Heart left ventricle (tissue), 16 donors: ENCODE measurements at regions not wholly inside any gene's neighbourhood (a gene's known extent, or its start where the extent isn't known, plus 50 kb on each side); places are given as distances from the start of the nearest gene placed in this dataset.

ENCODE experiments used
- ATAC-seq, 4 donors: fragments of 200-7000 bp; cut with Tn5 transposase; one replicate each; pipeline ENCODE4 v1.9.1; 2020 to 2022; ENCODE audit warnings: moderate library complexity in 4 of 4, mild to moderate bottlenecking in 3 of 4, moderate number of reproducible peaks in 1 of 4
- DNase-seq, 5 donors: peaks; one replicate each; pipeline ENCODE4 v3.0.0-alpha.2; 2020
- H3K27ac ChIP-seq, 12 donors: fragments of 200-600 bp; sonication (generic) in 4 of 12; one replicate each; pipeline versions ENCODE4 v1.5.0 to v1.8.0; 2016 to 2022; ENCODE audit warnings: mild to moderate bottlenecking in 2 of 12
- H3K27me3 ChIP-seq, 9 donors: fragments of 200-600 bp; sonication (generic) in 2 of 9; one replicate each; pipeline versions ENCODE4 v1.5.1 to v1.8.0; 2016 to 2022; ENCODE audit warnings: mild to moderate bottlenecking in 3 of 9
- H3K36me3 ChIP-seq, 9 donors: fragments of 200-600 bp; sonication (generic) in 2 of 9; one replicate each; pipeline versions ENCODE4 v1.5.0 to v1.8.0; 2018 to 2022; ENCODE audit warnings: mild to moderate bottlenecking in 2 of 9
- H3K4me1 ChIP-seq, 12 donors: fragments of 200-600 bp; sonication (generic) in 4 of 12; one replicate each; pipeline versions ENCODE4 v1.5.0 to v1.8.0; 2016 to 2022; ENCODE audit warnings: mild to moderate bottlenecking in 3 of 12
- H3K4me3 ChIP-seq, 12 donors: fragments of 200-600 bp; sonication (generic) in 4 of 12; one replicate each; pipeline versions ENCODE4 v1.5.0 to v1.8.0; 2017 to 2022; ENCODE audit warnings: mild to moderate bottlenecking in 9 of 12, moderate library complexity in 4 of 12
- H3K9me3 ChIP-seq, 12 donors: fragments of 200-600 bp; sonication (generic) in 4 of 12; one replicate each; pipeline versions ENCODE4 v1.5.0 to v1.8.0; 2016 to 2022; ENCODE audit warnings: mild to moderate bottlenecking in 1 of 12
- POLR2A ChIP-seq, 2 donors: fragments of 450-650 bp; IDR thresholded peaks; one replicate each; pipeline ENCODE4 v1.6.1; 2017; ENCODE audit warnings: antibody characterized with exemption in 2 of 2, mild to moderate bottlenecking in 2 of 2, moderate library complexity in 2 of 2
- WGBS, 4 donors: extraction: QIAGEN DNeasy Blood & Tissue Kit in 2 of 4; methylation state at CpG; one replicate each; pipeline versions ENCODE4 v1.1.5 to v1.1.7; 2013 to 2018; 5-methylcytosine and 5-hydroxymethylcytosine counted together
- intact Hi-C, 10 donors: fragments of 100-400 bp; cut with DNase I; formaldehyde crosslinking; loops; one replicate each; pipeline versions ENCODE4 v1.11.1 to v1.14.2; 2022
- TF ChIP-seq, protein P1 (sequence below), 12 donors: fragments of 200-600 bp; sonication (generic) in 4 of 12; IDR thresholded peaks; one replicate each; pipeline versions ENCODE4 v1.5.0 to v1.8.0; 2018 to 2022; ENCODE audit warnings: antibody characterized with exemption in 12 of 12, mild to moderate bottlenecking in 5 of 12
- donor health status: ischemic (EF 13 %, LVEDD 7.1; RV severe dilation, severe dysfunction).
- donor health status: healthy with polysubstance abuse.
- donor health status: DM: no; HTN: yes; CAD: no.
- donor health status: DM: no; HTN: no; CAD: no.
- donor health status: ischemic (EF 25% LVEDD 6.9; RV normal size, moderate dysfunction).
- donor health status: ischemic (EF 25% LVEDD 5.7; RV mildly dilated, moderate dysfunction).
- donor health status: healthy.
- donor health status: DM: yes; HTN: yes; CAD: no.
- donor health status: ischemic (EF 35%, LVEDD 5.7; RV mildly dilated, moderate dysfunction).
- donor health status: nonischemic (EF 11% LVEDD 7.7; RV severe dilation, severe dysfunction).
- donor health status: DM: yes; HTN: yes; CAD: no.
- donor health status: PGD.
- donor health status: ischemic (EF 29% LVEDD 5.4; RV normal size, mild dysfunction).
- donor health status: nonischemic (EF 23%, LVEDD 6.1; RV moderate dilation, normal function).

- Histone ChIP-seq H3K4me1 (peaks cover 0 to 6% (median 0%) of the 10 kb centered on the region in 12 donors), H3K9me3 (no peaks in the 10 kb centered on the region), H3K27ac (no peak overlapping the region), H3K27me3 (peaks cover 0 to 33% (median 3%) of the 10 kb centered on the region in 9 donors), H3K36me3 (no peaks in the 10 kb centered on the region), H3K4me3 (no peak overlapping the region)
- 52 to 83% (median 67%) methylated on average over 10 to 17 of the region's 17 CpGs for WGBS, 4 donors
- TF ChIP-seq POLR2A (IDR thresholded peaks at IDR 0.05): no peak
- TF ChIP-seq, protein P1, sequence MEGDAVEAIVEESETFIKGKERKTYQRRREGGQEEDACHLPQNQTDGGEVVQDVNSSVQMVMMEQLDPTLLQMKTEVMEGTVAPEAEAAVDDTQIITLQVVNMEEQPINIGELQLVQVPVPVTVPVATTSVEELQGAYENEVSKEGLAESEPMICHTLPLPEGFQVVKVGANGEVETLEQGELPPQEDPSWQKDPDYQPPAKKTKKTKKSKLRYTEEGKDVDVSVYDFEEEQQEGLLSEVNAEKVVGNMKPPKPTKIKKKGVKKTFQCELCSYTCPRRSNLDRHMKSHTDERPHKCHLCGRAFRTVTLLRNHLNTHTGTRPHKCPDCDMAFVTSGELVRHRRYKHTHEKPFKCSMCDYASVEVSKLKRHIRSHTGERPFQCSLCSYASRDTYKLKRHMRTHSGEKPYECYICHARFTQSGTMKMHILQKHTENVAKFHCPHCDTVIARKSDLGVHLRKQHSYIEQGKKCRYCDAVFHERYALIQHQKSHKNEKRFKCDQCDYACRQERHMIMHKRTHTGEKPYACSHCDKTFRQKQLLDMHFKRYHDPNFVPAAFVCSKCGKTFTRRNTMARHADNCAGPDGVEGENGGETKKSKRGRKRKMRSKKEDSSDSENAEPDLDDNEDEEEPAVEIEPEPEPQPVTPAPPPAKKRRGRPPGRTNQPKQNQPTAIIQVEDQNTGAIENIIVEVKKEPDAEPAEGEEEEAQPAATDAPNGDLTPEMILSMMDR (IDR thresholded peaks at IDR 0.05): no peak
- DNase-seq (no peak), ATAC-seq (no peak)
- intact Hi-C loops: no loop called here
Measured at GRCh38 chr12:132436791-132437251, 53.1 kb upstream of the FBRSL1 start.

- H3K4me1 ChIP-seq: peaks cover 0 to 9% (median 0%) of the 10 kb centered on the region in 12 donors
- DNase-seq (no peak), ATAC-seq (no peak)
- no peaks in the 10 kb centered on the region for H3K36me3 ChIP-seq
- no peak for TF ChIP-seq POLR2A (IDR thresholded peaks at IDR 0.05)
- TF ChIP-seq, protein P1 (IDR thresholded peaks at IDR 0.05): no peak
- no peak overlapping the region for H3K27ac ChIP-seq
- H3K9me3 ChIP-seq: no peaks in the 10 kb centered on the region
- intact Hi-C loops: no loop called here
- H3K27me3 ChIP-seq: peaks cover 0 to 39% (median 5%) of the 10 kb centered on the region in 9 donors
- no peak overlapping the region for H3K4me3 ChIP-seq
- WGBS, 4 donors: 91 to 93% (median 92%) methylated on average over 37 to 39 of the region's 39 CpGs
Measured at GRCh38 chr12:132435486-132436187, 54.3 kb upstream of the FBRSL1 start.

DNA sequence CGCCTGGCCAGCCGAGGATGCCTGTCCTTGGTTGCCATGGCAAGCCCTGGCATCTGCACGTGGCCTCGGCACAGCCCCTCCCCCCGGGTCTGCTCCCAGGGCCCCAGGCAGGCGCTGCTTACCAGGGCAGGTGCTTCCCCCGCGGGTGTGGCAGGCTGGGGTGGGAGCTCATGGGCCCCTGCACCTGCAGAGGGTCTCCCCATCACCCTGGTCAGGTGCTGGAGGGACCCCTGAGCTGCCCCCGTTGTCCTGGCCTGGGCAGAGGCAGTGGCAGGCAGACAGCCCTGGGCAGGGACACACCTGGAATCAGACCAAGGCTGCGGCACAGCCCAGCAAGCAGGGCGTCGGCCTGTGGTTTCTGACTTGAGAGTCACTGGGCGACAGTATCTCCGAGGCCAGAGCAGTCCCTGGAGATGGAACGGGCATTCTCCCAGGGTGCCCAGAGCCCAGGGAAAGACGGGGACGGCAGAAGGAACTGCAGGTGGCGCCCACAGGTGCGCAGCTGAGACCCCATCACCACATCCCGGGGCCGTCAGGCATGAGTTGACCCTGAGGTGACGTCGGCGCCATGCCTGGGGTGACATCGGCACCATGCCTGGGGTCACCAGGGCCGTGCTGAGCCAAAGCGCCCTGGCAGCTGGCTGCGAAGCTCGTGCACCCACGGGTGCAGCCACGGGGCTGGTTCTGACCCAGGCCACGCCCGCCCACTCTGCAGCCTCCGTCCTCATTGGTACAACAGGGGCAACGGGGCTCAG lies 56.1 kb upstream of the FBRSL1 start:
- H3K4me3 ChIP-seq: no peak overlapping the region
- DNase-seq: no peak
- ATAC-seq: no peak
- H3K27me3 ChIP-seq: peaks cover 0 to 57% (median 15%) of the 10 kb centered on the region in 9 donors
- H3K36me3 ChIP-seq: no peaks in the 10 kb centered on the region
- no peak for TF ChIP-seq POLR2A (IDR thresholded peaks at IDR 0.05)
- TF ChIP-seq, protein P1 (IDR thresholded peaks at IDR 0.05): no peak
- WGBS, 4 donors: 83 to 88% (median 84%) methylated on average over 30 to 35 of the region's 35 CpGs
- intact Hi-C loops: no loop called here
- H3K4me1 ChIP-seq: peaks cover 0 to 23% (median 6%) of the 10 kb centered on the region in 12 donors
- no peaks in the 10 kb centered on the region for H3K9me3 ChIP-seq
- H3K27ac ChIP-seq: no peak overlapping the region
